ENCODE measurements at regions not wholly inside any gene's neighbourhood (a gene's known extent, or its start where the extent isn't known, plus 50 kb on each side); places are given as distances from the start of the nearest gene placed in this dataset.
A peak's percentile ranks its signal among the peaks of the same experiment; 100 is the strongest.

DNA sequence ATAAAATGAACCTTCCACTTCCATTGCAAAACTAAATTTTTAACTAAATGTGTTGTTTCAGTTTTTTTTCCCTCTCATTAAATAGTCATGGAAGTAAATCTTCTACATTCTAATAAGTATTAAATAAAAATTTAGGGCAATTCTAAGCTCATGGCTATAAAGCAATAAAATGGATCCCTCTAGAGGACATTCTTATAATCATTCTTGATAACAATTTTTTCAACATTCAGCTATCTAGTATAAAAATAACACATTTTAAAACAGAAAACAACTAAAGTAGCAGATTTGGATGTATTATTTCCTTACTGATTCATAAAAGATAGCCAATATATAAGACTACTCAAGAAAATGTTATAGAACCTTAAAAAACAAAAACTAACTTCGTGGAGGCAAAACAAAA lies 393.1 kb downstream of the PLOD2 start:
- peak in 1 of 2 donors; percentile 13 for DNase-seq

DNA sequence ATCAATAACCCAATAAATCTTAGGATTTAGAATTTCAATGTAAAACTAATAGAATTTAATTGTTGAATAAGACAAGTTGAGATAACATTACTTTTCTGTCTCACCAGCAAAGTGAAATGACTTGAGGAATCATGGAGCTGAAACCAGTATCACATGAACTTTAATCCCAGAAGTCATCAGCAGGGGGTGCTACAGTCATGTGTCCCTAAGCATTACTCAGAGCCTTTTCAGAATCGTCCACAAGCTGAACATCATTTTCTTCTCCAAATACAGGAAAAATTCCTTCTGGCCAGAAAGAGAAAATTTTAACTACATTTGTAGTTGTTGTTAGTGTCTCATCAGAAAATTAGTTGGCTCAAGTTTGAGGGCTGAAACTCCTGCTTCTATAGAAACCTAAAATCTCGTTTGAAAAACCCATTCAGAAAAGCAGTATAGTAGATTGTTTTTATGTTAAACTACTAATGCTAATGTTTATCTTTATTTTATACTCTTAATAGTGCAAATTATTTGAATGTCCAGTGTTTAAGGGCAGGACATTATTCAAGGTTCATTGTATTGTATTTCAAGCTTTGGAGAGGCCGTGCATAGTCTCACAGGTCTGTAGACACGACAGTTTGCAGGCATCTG lies 384.1 kb downstream of the PLOD2 start:
- DNase-seq: peak; percentile 1 to 9

DNA sequence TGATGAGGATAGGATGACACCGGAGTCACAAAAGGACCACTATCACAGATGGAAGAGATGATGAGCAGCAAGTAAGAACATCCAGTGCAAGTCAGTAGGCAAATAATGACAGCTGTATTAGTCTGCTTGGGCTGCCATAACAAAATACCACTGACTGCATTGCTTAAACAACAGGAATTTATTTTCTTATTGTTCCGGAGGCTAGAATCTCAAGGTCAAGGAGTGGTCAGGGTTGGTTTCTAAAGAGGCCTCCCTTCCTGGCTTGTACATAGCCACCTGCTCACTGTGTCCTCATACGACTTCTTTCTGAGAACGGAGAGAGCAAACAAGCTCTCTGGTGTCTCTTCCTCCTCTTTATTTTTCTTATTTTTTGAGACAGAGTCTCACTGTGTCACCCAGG lies 380.7 kb downstream of the PLOD2 start:
- DNase-seq: no peak

DNA sequence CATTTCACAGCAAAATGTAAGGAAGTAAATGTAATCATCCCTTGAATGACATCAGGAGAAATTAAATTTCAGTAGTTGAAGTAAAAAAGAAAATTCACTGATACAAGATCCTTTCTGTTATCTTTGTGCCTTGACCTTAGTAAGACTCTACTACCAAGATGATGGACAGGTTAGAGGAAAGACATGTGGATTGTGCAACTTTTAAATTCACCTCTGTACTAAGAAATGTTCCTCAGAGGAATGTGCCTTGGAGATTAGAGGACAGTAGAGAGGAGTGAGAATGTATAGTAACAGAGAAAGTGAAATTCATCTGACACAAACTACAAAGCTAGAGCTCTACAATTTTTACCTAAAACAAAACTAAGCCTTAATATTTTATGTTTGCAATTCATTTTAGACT lies 375.3 kb downstream of the PLOD2 start:
- no peak for DNase-seq

DNA sequence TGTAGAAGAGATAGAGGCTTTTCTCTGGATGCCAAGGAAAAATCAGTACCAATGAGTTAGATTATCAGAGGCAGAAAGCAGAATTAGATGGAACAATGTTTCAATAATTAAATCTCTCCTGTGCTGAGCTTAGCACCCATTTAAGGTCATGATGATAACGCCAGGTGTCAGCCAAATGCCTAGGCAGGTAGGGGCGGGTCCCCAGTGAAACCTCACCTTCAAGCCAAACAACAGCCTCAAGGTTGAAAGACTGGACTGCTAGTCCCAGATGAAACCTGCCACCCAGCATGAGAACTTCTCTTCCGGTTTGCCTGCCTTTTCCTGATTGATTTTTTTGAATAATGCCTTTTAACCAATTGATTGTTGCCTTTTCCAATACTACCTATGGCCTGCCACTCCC lies 363.0 kb downstream of the PLOD2 start:
- DNase-seq: no peak

DNA sequence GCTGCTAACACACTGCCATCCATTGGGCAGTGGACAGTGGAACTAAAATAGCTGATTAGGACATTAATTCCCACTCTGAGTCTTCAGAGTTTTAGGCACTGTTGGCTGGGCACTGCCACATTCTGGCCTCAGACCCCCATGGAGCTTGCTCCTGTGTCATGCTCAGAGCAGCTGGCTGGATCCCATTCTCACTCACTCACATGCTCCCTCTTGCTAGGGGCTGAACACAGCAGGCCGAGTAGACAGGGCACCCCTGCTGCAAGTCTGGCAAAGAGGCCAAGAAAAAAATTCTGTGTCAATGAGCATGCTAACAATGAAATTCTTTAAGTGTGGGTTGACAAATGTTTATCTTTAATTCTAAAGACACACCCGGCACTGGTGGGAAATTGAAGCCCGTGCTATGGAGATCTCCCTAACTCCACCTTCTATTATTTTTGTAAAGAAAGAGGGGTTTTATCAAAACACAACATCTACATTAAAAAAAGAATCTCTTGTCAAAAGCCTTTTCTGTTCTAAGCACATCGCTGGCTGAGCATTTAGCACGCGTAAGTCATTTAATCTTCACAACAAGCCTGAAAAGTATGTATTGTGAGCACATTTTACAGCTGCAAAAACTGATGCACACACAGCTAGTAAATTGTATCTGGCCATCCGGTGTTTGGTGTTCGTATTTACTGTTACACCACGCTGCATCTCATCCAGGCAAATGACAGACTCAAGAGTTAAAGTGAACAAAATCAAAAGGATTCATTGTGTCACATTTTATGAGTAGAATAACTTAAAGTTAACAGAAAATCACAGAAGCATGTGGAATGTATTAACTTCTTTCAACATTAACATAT lies 362.1 kb downstream of the PLOD2 start:
- peak in 1 of 2 donors; percentile 7 for DNase-seq

DNA sequence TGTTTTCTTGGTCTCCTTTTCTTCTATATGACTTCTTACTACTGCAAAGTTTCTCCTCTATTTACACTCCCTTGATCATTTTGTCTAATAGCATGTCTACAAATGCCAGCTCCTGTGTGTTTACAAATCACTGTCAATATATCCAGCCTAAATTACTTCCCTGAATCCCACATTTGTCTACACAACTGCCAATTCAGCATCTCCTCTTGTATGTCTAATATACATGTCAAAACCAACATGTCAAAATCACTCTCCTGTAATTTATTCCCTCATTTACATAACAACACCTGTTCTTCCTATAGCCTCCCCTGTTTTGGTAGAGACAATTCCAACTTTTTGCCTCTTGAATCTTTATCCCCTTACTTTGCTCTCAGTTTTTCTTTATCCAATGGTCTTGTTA lies 359.3 kb downstream of the PLOD2 start:
- no peak for DNase-seq

DNA sequence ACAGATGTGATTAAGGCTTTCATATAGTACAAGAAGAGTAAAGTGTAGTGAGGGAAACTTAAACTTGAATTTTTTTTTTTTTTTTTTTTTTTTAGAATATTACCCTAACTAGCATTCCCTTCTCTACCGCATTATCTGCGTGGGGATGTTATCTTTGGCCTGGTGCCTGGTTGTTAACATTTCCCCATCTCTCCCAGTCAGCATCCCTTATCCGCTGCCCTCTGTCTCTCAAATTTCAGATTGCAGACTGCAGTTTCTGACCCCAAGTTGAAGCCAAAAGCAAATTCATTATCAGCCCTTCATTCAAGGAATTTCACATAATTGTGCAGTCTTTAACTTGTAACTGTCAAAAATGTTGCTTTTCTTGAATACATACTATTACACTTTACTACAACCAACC lies 353.0 kb downstream of the PLOD2 start:
- no peak for DNase-seq

DNA sequence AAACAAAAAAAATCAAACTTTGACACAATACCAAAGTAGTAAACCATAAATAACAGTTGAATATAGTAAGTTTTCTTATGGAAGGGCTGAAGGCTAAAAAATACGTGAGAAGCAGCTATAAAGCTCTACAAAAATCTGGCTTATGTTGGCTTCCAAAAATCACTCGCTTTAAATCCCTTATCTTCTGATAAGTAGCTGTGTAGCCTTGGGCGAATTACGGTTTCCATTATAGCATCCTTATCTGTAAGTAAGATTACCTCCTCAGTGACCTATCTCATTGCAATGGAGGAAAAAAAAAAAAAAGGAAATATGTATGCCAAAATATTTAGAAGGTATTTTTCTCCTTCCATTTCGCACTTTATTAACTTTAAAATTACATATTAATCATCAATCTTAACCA lies 348.6 kb downstream of the PLOD2 start:
- no peak for DNase-seq

DNA sequence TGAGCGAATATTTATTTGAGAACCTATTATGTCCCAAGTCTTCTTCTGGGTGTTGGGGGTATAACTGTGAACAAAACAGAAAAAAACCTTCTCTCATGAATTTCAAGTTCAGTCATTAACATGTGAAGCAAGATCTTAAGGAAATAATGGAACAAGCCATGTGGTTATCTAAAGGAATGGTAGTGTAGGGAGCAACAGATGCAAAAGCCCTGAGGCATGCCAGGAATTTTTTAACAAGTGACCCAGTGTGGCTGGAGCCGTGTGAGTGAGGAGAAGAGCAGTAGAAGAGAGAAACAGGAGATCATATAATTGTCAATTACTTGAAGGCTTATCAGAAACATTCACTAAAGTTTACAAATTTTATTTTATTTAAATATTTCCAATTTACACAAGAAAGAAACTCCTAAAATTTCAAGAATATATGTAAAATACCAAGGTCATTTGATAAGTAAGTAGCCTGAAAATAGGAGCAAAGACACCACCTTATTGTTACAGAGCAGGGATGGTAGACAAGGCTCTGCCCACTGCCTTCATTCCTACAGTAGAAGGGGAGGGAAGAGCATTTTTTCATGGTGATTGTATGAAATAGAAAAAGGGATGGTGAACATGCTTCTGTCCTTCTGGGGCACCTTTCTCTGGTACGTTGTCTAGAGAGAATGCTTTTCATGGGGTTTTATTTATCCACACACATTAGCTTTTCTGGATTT lies 345.1 kb downstream of the PLOD2 start:
- no peak for DNase-seq

DNA sequence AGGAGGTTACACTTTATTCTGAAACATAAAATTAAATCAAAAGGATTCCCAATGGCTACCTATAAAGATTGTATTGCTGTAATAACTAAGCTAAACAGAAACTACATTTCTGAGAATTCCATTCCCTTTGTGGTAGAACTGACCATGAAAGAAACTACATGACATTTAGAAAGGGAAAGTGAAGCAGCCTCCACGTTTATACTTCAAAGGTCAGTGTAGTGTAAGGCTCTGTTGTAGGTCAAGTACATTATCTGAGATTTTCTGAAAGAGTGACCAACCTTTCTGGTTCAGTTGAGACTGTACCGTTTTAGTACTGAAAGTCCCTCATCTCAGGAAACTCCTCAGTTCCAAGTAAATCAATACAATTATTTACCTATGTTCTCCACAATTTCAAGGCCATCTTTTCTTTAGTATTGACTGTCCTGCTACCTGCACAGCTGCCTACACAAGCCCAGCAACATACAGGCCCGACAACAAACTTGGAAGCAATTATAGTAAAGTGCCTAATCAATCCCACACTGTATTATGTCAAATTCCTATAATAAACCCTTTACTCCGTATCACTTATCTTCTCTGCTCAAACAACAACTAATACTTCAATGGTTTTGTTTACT lies 343.0 kb downstream of the PLOD2 start:
- no peak for DNase-seq

DNA sequence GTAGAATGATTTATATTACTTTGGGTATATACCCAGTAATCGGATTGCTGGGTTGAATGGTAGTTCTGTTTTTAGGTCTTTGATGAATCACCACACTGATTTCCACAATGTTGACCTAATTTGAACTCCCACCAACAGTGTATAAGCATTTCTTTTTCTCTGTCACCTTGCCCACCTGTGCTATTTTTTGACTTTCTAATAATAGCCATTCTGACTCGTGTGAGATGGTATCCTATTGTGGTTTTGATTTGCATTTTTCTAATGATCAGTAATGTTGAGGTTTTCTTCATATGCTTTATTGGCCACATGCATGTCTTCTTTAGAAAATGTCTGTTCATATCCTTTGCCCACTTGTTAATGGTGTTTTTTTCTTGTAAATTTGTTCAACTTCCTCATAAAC lies 340.8 kb downstream of the PLOD2 start:
- no peak for DNase-seq

DNA sequence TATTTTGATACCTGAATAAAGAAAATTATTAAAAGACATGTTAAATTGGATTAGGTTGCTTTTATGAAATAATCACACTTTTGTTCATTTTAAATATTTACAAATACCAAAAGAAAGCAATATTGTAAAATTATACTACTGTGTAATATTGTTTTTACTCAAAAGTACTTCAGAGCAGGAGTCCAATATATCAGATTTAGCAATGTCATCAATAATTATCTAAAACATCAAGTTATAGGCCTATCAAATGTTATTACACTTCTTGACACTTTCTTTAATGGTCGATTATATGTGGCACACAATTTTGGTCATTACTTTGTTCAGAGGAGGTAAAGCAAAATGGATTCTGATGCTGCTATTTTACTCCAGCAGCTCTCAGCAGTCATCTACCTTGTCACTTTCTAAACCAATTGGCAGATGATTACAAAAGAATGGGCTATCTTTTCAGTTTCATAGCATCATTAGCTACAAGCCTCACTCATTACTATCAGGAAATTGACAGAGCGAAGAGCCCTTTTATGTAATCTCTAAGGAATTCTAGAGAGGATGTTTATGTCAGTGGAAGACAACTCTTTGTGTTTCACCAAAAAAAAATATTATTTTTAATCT lies 318.6 kb downstream of the PLOD2 start:
- DNase-seq: no peak

DNA sequence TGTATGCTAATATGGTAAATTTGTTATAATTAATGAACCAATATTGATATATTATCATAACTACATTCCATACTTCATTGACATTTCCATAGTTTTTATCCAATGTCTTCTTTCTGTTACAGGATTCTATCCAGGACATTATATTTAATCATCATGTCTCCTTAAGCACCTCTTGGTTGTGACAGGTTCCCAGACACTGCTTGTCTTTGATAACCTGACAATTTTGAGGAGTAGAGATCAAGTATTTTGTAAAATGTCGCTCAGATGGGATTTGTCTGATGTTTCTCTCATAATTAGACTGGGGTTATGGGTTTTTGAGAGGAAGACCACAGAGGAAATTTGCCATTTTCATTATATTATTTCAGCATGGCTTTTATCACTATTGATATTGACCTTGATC lies 317.4 kb downstream of the PLOD2 start:
- DNase-seq: no peak

DNA sequence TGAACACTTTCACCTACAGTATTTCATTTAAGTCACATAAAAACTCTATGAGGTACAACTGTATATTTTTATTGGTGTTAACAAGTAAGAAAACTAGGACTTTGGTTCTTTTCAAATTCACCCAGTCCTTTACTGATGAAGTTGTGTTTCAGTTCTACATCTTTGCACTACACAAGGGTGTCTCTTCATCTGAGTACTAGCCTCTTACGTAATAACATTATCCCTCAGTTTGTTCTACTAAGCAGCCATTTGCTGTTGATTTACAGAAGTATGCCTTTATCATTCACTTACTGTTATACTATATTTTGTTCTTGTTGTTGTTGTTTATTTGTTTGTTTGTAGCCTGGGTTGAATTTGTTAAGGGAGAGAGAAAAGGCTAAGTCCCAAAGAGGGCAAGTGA lies 311.9 kb downstream of the PLOD2 start:
- DNase-seq: no peak

DNA sequence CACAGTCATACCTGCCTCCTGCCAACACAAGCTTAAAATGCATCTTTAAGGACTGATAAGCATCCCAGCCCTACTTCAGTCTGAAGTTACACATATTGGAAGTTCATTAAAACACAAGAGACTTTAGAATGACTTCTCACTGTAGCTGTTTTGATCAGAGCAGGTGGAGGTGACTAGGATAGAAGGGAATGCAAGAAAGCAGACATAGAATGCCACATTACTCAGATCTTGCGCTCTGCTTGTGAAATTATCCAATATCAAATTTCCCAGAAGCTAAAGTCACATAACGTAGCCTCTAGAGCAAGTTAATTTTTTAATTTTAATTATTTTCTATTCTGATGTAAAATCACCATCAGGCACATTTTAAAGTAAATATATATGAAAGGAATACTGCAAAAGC lies 306.5 kb downstream of the PLOD2 start:
- DNase-seq: no peak

DNA sequence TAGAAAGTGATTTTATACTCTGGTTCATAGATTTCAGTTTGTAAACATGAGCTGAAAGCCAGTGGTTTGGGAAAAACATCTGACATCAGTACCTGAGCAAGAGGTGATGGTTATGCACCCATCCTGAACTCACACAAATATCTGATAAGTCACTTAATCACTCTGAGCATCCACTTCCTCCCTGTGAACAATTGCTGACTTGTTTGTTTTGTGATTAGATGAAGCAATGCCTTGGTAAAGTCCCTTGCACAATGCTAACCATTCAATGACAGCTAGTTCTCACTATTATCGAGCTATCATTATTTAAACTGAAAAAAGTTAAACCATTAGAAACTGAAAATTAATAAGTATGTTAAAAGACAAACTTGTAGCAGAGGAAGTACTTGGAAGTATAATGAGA lies 303.0 kb downstream of the PLOD2 start:
- DNase-seq: no peak

DNA sequence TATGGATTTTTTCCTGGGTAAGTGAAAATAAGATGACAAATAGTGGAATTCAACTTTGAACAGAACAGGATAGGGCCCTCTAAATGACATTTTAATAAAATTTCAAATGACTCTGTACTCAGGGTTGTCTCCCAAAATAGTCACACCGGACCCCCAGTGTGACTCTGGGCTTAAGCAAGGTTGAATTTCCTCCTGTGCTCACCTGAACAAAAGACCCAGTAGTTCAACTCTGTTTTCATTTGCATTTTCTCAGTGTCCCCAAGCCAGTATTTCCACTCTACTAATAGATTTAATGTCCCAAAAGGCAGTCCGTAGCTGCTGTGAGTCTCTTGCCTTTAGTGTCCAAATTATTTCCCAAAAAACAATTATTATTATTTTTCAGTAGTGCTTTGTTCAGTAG lies 296.6 kb downstream of the PLOD2 start:
- no peak for DNase-seq

DNA sequence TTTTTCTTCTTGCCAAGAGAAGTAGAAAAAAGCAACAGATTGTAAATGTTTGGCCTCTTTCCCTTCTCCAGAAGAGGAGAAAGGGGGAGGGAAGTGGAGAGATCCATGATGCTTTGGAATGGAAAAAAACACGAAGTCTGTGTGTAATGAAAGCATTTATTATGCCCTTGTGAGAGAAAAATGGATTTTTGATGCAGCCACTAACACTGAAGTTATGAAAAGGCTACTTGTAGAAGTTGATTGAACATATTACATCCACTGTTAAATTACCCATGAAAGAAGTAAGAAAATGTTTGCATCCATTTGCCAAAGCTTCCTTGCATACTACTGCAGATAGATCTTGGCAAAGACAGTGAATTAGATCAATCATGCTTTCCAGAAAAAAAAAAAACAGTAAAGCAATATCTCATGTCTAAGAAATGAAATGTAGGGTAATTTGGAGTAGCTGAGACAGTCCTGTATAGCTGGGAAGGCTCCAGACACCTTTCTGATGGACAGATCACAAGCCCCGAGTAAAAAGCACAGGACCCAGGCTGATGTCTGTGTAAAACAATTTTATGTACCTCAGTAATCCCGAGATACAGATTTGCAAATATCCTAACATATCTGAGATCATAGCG lies 295.5 kb downstream of the PLOD2 start:
- no peak for DNase-seq

DNA sequence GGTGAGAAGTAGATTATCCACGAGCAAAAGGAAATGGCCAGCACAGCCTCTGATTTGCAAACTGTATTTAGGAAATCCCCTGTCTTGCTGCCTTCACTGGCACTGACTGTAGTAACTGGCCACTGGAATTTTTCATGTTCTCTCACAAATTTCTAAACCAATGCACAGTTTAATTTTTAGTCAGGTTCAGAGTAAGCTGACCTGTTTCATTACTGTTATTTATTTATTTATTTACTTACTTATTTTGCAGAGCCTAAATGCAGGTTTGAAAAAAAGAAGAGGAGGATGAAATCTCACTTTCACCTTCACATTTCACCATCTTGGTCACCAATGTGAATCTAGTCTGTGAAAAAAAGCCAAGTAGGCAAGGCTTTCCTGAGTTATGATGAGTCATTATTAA lies 291.0 kb downstream of the PLOD2 start:
- no peak for DNase-seq

DNA sequence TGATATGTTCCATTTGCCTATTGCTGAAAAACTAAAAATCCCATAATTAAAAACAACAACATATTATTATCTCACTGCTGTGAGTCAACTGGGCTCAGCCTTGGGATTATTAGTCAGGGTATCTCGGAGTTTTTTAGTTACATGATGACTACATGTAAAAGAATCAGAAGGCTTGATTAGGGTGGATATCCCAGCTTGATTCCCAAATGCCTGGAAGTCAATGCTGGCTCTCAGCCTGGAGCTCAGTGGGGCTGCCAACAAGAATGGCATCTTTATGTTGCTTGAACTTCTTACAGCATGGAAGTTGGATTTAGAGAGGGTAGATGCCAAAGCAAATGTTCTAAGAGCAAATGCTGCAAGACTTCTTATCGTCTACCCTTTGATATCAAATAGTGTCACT lies 278.5 kb downstream of the PLOD2 start:
- no peak for DNase-seq

DNA sequence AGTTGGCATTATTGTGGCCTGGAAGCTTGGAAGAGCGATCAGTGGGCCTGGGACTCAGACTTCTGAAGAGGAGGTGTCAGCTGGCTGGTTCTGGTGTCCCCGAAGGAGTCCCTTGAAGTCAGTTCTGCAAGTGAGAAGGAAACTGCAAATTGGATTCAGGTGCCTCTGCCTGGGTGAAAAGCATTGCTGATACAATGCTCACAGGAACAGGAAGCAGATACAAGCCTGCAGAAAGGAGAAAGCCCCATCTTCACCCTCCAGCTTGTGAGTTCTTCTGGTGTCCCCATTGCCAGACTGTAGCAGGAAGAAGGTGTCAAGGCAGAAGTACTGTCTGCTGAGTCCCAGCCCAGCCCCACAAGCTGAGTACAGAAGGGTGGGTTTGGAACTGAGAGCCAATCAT lies 271.3 kb downstream of the PLOD2 start:
- no peak for DNase-seq

DNA sequence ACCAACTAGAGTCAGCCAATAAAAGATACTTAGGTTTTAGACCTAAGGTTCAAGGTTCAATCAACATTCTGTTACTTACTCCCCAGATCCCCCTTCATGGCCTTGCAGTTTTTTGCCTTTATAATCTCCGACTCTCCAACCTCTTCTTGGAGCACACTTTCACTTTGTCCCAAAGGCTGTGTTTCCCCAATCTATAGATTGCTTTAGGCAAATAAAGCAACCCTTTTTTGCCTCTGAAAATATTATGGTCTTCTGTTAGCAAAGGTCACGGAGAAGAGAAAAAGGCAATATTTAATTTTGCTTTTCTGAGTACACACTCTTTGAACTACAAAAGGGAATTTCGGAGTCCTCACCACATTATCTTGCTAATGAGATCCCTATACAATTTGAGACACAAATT lies 268.1 kb downstream of the PLOD2 start:
- no peak for DNase-seq

Data from hippocampal formation (tissue), 2 donors.